ENCODE measurements at regions not wholly inside any gene's neighbourhood (a gene's known extent, or its start where the extent isn't known, plus 50 kb on each side); places are given as distances from the start of the nearest gene placed in this dataset.
"Not testable (repeated sequence)": the region's sequence is repeated elsewhere in the genome, so short reads cannot be mapped to it uniquely, and the experiment has no call there.

GRCh38 chr2:223185638-223186037, 133.6 kb downstream of the KCNE4 start:
- TF ChIP-seq, protein P1, sequence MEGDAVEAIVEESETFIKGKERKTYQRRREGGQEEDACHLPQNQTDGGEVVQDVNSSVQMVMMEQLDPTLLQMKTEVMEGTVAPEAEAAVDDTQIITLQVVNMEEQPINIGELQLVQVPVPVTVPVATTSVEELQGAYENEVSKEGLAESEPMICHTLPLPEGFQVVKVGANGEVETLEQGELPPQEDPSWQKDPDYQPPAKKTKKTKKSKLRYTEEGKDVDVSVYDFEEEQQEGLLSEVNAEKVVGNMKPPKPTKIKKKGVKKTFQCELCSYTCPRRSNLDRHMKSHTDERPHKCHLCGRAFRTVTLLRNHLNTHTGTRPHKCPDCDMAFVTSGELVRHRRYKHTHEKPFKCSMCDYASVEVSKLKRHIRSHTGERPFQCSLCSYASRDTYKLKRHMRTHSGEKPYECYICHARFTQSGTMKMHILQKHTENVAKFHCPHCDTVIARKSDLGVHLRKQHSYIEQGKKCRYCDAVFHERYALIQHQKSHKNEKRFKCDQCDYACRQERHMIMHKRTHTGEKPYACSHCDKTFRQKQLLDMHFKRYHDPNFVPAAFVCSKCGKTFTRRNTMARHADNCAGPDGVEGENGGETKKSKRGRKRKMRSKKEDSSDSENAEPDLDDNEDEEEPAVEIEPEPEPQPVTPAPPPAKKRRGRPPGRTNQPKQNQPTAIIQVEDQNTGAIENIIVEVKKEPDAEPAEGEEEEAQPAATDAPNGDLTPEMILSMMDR (IDR thresholded peaks at IDR 0.05; ENCODE audit: control insufficient read depth, insufficient read depth, low read depth, low read length, missing control alignments), result no peak
- no peak for DNase-seq (ENCODE audit: low read depth)
- no peak overlapping the region for H3K4me3 ChIP-seq (ENCODE audit: control insufficient read depth, low read depth, low read length)

DNA sequence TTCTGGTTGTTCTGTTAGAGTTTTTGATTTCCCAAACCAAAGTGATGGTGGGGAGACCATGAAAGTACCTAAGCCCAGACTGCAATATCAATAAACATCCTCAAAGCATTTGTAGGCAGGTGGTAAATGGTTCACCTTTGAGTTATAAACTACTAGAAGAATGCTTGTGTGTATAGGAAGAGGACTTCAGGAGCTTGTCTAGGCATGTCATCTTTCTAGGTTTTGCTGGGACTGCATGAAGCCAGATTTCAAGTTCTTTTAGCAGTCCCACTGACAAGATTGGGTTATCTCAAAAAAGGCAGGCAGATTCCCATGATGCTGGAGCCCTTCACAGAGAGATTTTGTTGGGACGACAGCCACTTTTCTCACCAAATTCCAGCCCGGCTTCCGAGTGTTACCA, 135.3 kb downstream of the KCNE4 start:
- no peak overlapping the region for H3K4me3 ChIP-seq (ENCODE audit: control insufficient read depth, low read depth, low read length)
- TF ChIP-seq, protein P1 (IDR thresholded peaks at IDR 0.05; ENCODE audit: control insufficient read depth, insufficient read depth, low read depth, low read length, missing control alignments), result no peak
- no peak for DNase-seq (ENCODE audit: low read depth)

DNA sequence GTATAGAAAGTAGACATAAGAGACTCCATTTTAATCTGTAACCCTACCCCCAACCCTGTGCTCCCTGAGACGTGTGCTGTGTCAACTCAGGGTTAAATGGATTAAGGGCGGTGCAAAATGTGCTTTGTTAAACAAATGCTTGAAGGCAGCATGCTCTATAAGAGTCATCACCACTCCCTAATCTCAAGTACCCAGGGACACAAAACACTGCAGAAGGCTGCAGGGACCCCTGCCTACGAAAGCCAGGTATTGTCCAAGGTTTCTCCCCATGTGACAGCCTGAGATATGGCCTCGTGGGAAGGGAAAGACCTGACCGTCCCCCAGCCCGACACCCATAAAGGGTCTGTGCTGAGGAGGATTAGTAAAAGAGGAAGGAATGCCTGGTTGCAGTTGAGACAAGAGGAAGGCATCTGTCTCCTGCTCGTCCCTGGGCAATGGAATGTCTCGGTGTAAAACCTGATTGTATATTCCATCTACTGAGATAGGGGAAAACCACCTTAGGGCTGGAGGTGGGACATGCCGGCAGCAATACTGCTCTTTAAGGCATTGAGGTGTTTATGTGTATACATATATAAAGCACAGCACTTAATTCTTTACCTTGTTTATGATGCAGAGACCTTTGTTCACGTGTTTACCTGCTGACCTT, 138.7 kb downstream of the KCNE4 start:
- not testable (repeated sequence) for DNase-seq (ENCODE audit: low read depth); H3K4me3 ChIP-seq (ENCODE audit: control insufficient read depth, low read depth, low read length)

GRCh38 chr2:223196331-223196730, 144.3 kb downstream of the KCNE4 start:
- TF ChIP-seq, protein P1 (IDR thresholded peaks at IDR 0.05; ENCODE audit: control insufficient read depth, insufficient read depth, low read depth, low read length, missing control alignments), result no peak
- H3K4me3 ChIP-seq (ENCODE audit: control insufficient read depth, low read depth, low read length), result no peak overlapping the region
- DNase-seq (ENCODE audit: low read depth), result no peak

DNA sequence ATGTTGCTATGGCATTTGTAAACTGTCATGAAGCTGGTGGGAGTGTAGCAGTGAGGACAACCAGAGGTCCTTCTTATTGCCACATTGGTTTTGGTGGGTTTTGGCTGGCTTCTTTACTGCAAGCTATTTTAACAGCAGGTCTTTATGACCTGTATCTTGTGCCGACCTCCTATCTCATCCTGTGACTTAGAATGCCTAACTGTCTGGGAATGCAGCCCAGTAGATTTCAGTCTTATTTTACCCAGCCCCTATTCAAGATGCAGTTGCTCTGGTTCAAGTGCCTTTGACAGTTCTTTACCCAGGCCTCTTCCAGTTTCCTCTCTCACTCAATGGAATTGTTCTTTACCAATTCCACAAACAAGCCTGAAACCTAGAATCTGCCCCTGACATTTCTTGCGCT, 145.1 kb downstream of the KCNE4 start:
- H3K4me3 ChIP-seq (ENCODE audit: control insufficient read depth, low read depth, low read length), result no peak overlapping the region
- TF ChIP-seq, protein P1 (IDR thresholded peaks at IDR 0.05; ENCODE audit: control insufficient read depth, insufficient read depth, low read depth, low read length, missing control alignments), result no peak

GRCh38 chr2:223199531-223200515, 147.8 kb downstream of the KCNE4 start:
- no peak overlapping the region for H3K4me3 ChIP-seq (ENCODE audit: control insufficient read depth, low read depth, low read length)
- TF ChIP-seq, protein P1 (IDR thresholded peaks at IDR 0.05; ENCODE audit: control insufficient read depth, insufficient read depth, low read depth, low read length, missing control alignments), result no peak
- no peak for DNase-seq (ENCODE audit: low read depth)

More for the DNA sequence above, 145.1 kb downstream of the KCNE4 start:
- DNase-seq (ENCODE audit: low read depth), result no peak

All from AG09309 (cell line).